ENCODE measurements at regions not wholly inside any gene's neighbourhood (a gene's known extent, or its start where the extent isn't known, plus 50 kb on each side); places are given as distances from the start of the nearest gene placed in this dataset.

- TF ChIP-seq CTCF (conservative IDR thresholded peaks at IDR 0.05) (no peak), EZH2 (IDR thresholded peaks at IDR 0.05; ENCODE audit: low read depth) (no peak)
Measured at GRCh38 chr3:72310419-72311380, 525.8 kb upstream of the PROK2 start.
